ENCODE measurements at regions not wholly inside any gene's neighbourhood (a gene's known extent, or its start where the extent isn't known, plus 50 kb on each side); places are given as distances from the start of the nearest gene placed in this dataset.

GRCh38 chr2:157179324-157180105, 78.0 kb upstream of the GALNT5 start:
- no peak overlapping the region for H2AFZ ChIP-seq (ENCODE audit: low read depth, low read length, severe bottlenecking)
- no peaks in the 10 kb centered on the region for H3K36me3 ChIP-seq (ENCODE audit: low read length)
- no peak overlapping the region for H3K27ac ChIP-seq (ENCODE audit: low read depth, low read length)
- H3K27me3 ChIP-seq (ENCODE audit: low read length), result no peaks in the 10 kb centered on the region
- H3K4me3 ChIP-seq (ENCODE audit: insufficient read depth, low read length, poor library complexity, severe bottlenecking), result no peak overlapping the region
- H3K9ac ChIP-seq (ENCODE audit: low read length), result no peak overlapping the region
- no peaks in the 10 kb centered on the region for H3K9me3 ChIP-seq (ENCODE audit: insufficient read depth, low read length)
- no peak for TF ChIP-seq EZH2phosphoT487 (conservative IDR thresholded peaks at IDR 0.05; ENCODE audit: low read length)
- TF ChIP-seq, protein P1, sequence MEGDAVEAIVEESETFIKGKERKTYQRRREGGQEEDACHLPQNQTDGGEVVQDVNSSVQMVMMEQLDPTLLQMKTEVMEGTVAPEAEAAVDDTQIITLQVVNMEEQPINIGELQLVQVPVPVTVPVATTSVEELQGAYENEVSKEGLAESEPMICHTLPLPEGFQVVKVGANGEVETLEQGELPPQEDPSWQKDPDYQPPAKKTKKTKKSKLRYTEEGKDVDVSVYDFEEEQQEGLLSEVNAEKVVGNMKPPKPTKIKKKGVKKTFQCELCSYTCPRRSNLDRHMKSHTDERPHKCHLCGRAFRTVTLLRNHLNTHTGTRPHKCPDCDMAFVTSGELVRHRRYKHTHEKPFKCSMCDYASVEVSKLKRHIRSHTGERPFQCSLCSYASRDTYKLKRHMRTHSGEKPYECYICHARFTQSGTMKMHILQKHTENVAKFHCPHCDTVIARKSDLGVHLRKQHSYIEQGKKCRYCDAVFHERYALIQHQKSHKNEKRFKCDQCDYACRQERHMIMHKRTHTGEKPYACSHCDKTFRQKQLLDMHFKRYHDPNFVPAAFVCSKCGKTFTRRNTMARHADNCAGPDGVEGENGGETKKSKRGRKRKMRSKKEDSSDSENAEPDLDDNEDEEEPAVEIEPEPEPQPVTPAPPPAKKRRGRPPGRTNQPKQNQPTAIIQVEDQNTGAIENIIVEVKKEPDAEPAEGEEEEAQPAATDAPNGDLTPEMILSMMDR (IDR thresholded peaks at IDR 0.05; ENCODE audit: insufficient read depth, low read length, poor library complexity, severe bottlenecking), result no peak
- H3K9me2 ChIP-seq (replicated peaks; ENCODE audit: insufficient read depth, low read length), result no peaks in the 10 kb centered on the region
- no peaks in the 10 kb centered on the region for H4K20me1 ChIP-seq (ENCODE audit: low read depth, low read length)
- no peaks in the 10 kb centered on the region for H3F3A ChIP-seq (ENCODE audit: insufficient read depth)
- no peak overlapping the region for H3K4me2 ChIP-seq (ENCODE audit: low read depth, low read length, poor library complexity, severe bottlenecking)
- no peaks in the 10 kb centered on the region for H3K79me2 ChIP-seq (ENCODE audit: insufficient read depth, low read length)

DNA sequence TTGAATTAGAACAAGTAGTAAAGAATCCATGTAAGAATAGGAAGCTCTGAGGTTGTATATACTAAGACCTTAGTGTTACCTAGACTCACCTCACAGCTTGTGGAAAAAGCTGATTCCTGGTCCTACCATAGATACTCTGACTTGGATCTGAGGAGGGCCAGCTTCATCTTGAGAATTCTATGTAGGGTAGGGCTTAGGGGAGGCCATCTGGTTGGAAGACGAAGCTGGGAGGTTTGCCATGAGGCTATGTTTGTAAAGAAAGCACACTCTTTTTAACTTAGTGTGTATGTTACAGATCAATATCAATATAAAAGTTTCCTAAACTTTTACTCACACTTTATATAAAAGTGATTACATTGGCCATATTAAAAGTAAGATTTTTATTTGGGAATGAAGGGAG, 77.1 kb upstream of the GALNT5 start:
- Histone ChIP-seq H3K36me3 (ENCODE audit: low read length) (no peaks in the 10 kb centered on the region), H3K9me3 (ENCODE audit: insufficient read depth, low read length) (no peaks in the 10 kb centered on the region), H3K79me2 (ENCODE audit: insufficient read depth, low read length) (no peaks in the 10 kb centered on the region), H3K4me3 (ENCODE audit: insufficient read depth, low read length, poor library complexity, severe bottlenecking) (no peak overlapping the region), H3K27me3 (ENCODE audit: low read length) (no peaks in the 10 kb centered on the region), H3K9ac (ENCODE audit: low read length) (no peak overlapping the region), H3F3A (ENCODE audit: insufficient read depth) (no peaks in the 10 kb centered on the region), H3K9me2 (replicated peaks; ENCODE audit: insufficient read depth, low read length) (no peaks in the 10 kb centered on the region), H4K20me1 (ENCODE audit: low read depth, low read length) (no peaks in the 10 kb centered on the region), H2AFZ (ENCODE audit: low read depth, low read length, severe bottlenecking) (no peak overlapping the region), H3K27ac (ENCODE audit: low read depth, low read length) (no peak overlapping the region), H3K4me2 (ENCODE audit: low read depth, low read length, poor library complexity, severe bottlenecking) (no peak overlapping the region)
- TF ChIP-seq, protein P1 (IDR thresholded peaks at IDR 0.05; ENCODE audit: insufficient read depth, low read length, poor library complexity, severe bottlenecking), result no peak

GRCh38 chr2:157181234-157181633, 76.3 kb upstream of the GALNT5 start:
- no peak overlapping the region for H3K9ac ChIP-seq (ENCODE audit: low read length)
- H3K27ac ChIP-seq (ENCODE audit: low read depth, low read length), result no peak overlapping the region
- no peaks in the 10 kb centered on the region for H3K9me3 ChIP-seq (ENCODE audit: insufficient read depth, low read length)
- H2AFZ ChIP-seq (ENCODE audit: low read depth, low read length, severe bottlenecking), result no peak overlapping the region
- H3F3A ChIP-seq (ENCODE audit: insufficient read depth), result no peaks in the 10 kb centered on the region
- no peaks in the 10 kb centered on the region for H3K36me3 ChIP-seq (ENCODE audit: low read length)
- H3K79me2 ChIP-seq (ENCODE audit: insufficient read depth, low read length), result no peaks in the 10 kb centered on the region
- H3K27me3 ChIP-seq (ENCODE audit: low read length), result no peaks in the 10 kb centered on the region
- no peak overlapping the region for H3K4me3 ChIP-seq (ENCODE audit: insufficient read depth, low read length, poor library complexity, severe bottlenecking)
- no peak overlapping the region for H3K4me2 ChIP-seq (ENCODE audit: low read depth, low read length, poor library complexity, severe bottlenecking)
- H4K20me1 ChIP-seq (ENCODE audit: low read depth, low read length), result no peaks in the 10 kb centered on the region
- TF ChIP-seq EZH2phosphoT487 (conservative IDR thresholded peaks at IDR 0.05; ENCODE audit: low read length), result no peak
- TF ChIP-seq, protein P1 (IDR thresholded peaks at IDR 0.05; ENCODE audit: insufficient read depth, low read length, poor library complexity, severe bottlenecking), result no peak
- H3K9me2 ChIP-seq (replicated peaks; ENCODE audit: insufficient read depth, low read length), result no peaks in the 10 kb centered on the region

All from SU-DHL-6 (cell line).